ENCODE measurements at regions not wholly inside any gene's neighbourhood (a gene's known extent, or its start where the extent isn't known, plus 50 kb on each side); places are given as distances from the start of the nearest gene placed in this dataset.
"Not testable (repeated sequence)": the region's sequence is repeated elsewhere in the genome, so short reads cannot be mapped to it uniquely, and the experiment has no call there.

DNA sequence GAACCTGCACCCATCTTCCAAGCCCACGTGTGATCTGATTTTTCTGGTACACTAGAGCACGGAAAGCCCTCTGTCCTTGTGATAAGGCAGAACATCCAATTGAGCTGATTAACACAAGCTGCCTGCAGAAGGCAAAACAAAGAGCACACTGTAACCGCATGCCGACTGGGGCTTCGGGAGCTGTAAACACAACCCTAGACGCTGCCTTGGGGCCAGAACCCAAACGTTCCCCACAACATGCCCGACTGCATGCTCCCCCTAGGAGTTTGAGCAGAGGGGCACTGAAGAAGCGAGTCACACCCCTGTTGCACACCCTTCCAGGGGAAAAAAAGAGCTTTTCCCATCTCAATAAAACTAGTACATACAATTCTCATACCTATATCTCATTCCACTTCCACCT is 470.7 kb downstream of the HTR1B start:
- Histone ChIP-seq H3K36me3 (replicated peaks; ENCODE audit: control insufficient read depth, insufficient read depth, low read length) (no peaks in the 10 kb centered on the region), H3K4me3 (ENCODE audit: insufficient read depth, low read depth, low read length) (no peak overlapping the region), H3K27me3 (ENCODE audit: control insufficient read depth, insufficient read depth, low read length) (no peaks in the 10 kb centered on the region)
- no peak for DNase-seq

- H3K27me3 ChIP-seq (ENCODE audit: control insufficient read depth, insufficient read depth, low read length) = no peaks in the 10 kb centered on the region
- H3K36me3 ChIP-seq (replicated peaks; ENCODE audit: control insufficient read depth, insufficient read depth, low read length) = no peaks in the 10 kb centered on the region
- no peak for DNase-seq
- no peak overlapping the region for H3K4me3 ChIP-seq (ENCODE audit: insufficient read depth, low read depth, low read length)
Observed at GRCh38 chr6:76984572-76984971, 478.7 kb downstream of the HTR1B start.

- H3K4me3 ChIP-seq (ENCODE audit: insufficient read depth, low read depth, low read length) = no peak overlapping the region
- DNase-seq = no peak
- H3K27me3 ChIP-seq (ENCODE audit: control insufficient read depth, insufficient read depth, low read length) = no peaks in the 10 kb centered on the region
- H3K36me3 ChIP-seq (replicated peaks; ENCODE audit: control insufficient read depth, insufficient read depth, low read length) = no peaks in the 10 kb centered on the region
Observed at GRCh38 chr6:76982476-76983199, 480.7 kb downstream of the HTR1B start.

GRCh38 chr6:76972474-76972873 is 490.8 kb downstream of the HTR1B start:
- no peaks in the 10 kb centered on the region for H3K36me3 ChIP-seq (replicated peaks; ENCODE audit: control insufficient read depth, insufficient read depth, low read length)
- H3K4me3 ChIP-seq (ENCODE audit: insufficient read depth, low read depth, low read length) = no peak overlapping the region
- no peaks in the 10 kb centered on the region for H3K27me3 ChIP-seq (ENCODE audit: control insufficient read depth, insufficient read depth, low read length)
- DNase-seq = no peak

- not testable (repeated sequence) for H3K27me3 ChIP-seq (ENCODE audit: control insufficient read depth, insufficient read depth, low read length); DNase-seq; H3K36me3 ChIP-seq (replicated peaks; ENCODE audit: control insufficient read depth, insufficient read depth, low read length); H3K4me3 ChIP-seq (ENCODE audit: insufficient read depth, low read depth, low read length)
Observed at GRCh38 chr6:76959177-76959576, 504.1 kb downstream of the HTR1B start.

DNA sequence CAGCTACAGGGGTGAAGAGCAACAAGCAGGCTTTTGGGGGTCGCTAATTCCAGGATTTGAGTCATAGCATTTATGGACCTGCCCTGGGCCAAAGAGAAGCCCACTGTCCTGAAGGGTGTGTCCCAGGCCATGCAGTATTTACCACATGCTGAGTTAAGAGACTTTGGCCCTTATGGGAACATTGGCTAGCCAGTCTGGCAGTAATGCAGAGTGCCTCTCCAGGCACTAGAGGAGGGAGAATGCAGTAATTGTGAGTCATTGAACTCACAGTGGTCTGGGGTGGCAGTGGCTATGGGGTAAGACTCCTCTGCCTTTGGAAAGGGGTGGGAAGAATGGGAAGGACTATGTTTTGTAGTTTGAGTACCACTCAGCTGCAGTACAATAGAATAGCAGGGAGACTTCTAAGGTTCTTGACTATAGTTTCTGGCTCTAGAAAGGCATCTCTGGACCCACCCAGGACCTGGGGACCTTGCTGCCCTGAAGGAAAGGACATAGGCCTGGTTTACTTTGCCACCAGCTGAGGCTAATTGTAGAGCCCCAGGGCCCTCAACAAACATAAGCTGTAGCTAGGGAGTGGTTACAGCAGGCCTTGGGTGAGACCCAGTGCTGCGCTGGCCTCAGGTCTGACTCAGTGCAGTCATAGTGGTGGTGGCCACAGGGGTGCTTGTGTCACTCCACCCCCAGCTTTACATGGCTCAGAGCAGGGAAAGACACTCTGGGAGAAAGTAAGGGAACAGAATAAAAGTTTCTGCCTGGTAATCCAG is 520.9 kb downstream of the HTR1B start:
- Histone ChIP-seq H3K4me3 (ENCODE audit: insufficient read depth, low read depth, low read length) (no peak overlapping the region), H3K27me3 (ENCODE audit: control insufficient read depth, insufficient read depth, low read length) (no peaks in the 10 kb centered on the region), H3K36me3 (replicated peaks; ENCODE audit: control insufficient read depth, insufficient read depth, low read length) (no peaks in the 10 kb centered on the region)
- no peak for DNase-seq

GRCh38 chr6:76940191-76940590 is 523.1 kb downstream of the HTR1B start:
- Histone ChIP-seq H3K27me3 (ENCODE audit: control insufficient read depth, insufficient read depth, low read length) (no peaks in the 10 kb centered on the region), H3K4me3 (ENCODE audit: insufficient read depth, low read depth, low read length) (no peak overlapping the region), H3K36me3 (replicated peaks; ENCODE audit: control insufficient read depth, insufficient read depth, low read length) (no peaks in the 10 kb centered on the region)
- no peak for DNase-seq

DNA sequence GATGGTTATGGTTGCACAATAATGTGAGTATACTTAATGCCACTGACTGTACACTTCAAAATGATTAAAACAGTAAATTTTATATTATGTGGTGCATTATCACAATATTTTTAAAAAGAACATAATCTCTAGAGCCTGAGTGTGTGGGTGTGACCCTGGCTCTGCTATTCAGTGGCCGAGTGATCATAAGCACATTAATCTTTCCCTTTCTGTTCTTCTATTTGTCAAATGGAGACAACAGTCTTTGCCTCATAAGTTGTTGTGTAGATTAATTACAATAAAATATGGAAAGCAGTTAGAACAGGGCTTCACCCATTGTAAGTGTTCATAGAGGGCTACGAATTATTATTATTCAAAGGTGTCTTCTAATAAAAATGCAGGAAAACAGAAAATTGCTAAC is 548.6 kb downstream of the HTR1B start:
- no peak for DNase-seq
- no peaks in the 10 kb centered on the region for H3K27me3 ChIP-seq (ENCODE audit: control insufficient read depth, insufficient read depth, low read length)
- no peaks in the 10 kb centered on the region for H3K36me3 ChIP-seq (replicated peaks; ENCODE audit: control insufficient read depth, insufficient read depth, low read length)
- H3K4me3 ChIP-seq (ENCODE audit: insufficient read depth, low read depth, low read length) = no peak overlapping the region

DNA sequence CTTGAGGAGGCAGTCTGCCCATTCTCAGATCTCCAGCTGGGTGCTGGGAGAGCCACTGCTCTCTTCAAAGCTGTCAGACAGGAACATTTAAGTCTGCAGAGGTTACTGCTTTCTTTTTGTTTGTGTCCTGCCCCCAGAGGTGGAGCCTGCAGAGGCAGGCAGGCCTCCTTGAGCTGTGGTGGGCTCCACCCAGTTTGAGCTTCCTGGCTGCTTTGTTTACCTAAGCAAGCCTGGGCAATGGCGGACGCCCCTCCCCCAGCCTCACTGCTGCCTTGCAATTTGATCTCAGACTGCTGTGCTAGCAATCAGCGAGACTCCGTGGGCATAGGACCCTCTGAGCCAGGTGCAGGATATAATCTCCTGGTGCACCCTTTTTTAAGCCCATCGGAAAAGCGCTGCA is 557.8 kb downstream of the HTR1B start:
- not testable (repeated sequence) for DNase-seq; H3K27me3 ChIP-seq (ENCODE audit: control insufficient read depth, insufficient read depth, low read length); H3K36me3 ChIP-seq (replicated peaks; ENCODE audit: control insufficient read depth, insufficient read depth, low read length); H3K4me3 ChIP-seq (ENCODE audit: insufficient read depth, low read depth, low read length)

DNA sequence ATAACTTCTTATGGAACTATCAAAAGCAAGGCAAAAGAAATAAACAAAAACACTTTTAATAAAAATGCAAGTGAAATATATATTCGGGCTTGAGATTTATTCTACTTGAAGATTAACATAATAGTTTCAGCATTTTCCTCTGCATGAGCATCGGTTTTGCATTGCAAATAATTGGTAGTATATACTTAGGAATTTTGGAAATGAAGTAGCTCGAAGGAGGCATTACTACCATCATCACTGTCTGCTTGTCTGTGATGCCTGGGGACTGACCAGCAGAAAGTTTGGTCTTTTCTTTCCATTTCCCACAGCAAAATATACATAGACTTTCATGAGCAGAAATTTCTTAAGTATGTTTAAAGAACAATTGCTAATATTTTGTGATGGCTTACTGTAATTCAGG is 570.7 kb downstream of the HTR1B start:
- no peak for DNase-seq
- no peak overlapping the region for H3K4me3 ChIP-seq (ENCODE audit: insufficient read depth, low read depth, low read length)
- H3K36me3 ChIP-seq (replicated peaks; ENCODE audit: control insufficient read depth, insufficient read depth, low read length) = no peaks in the 10 kb centered on the region
- H3K27me3 ChIP-seq (ENCODE audit: control insufficient read depth, insufficient read depth, low read length) = no peaks in the 10 kb centered on the region

GRCh38 chr6:76888351-76888750 is 574.9 kb downstream of the HTR1B start:
- Histone ChIP-seq H3K27me3 (ENCODE audit: control insufficient read depth, insufficient read depth, low read length) (no peaks in the 10 kb centered on the region), H3K36me3 (replicated peaks; ENCODE audit: control insufficient read depth, insufficient read depth, low read length) (no peaks in the 10 kb centered on the region), H3K4me3 (ENCODE audit: insufficient read depth, low read depth, low read length) (no peak overlapping the region)
- no peak for DNase-seq

DNA sequence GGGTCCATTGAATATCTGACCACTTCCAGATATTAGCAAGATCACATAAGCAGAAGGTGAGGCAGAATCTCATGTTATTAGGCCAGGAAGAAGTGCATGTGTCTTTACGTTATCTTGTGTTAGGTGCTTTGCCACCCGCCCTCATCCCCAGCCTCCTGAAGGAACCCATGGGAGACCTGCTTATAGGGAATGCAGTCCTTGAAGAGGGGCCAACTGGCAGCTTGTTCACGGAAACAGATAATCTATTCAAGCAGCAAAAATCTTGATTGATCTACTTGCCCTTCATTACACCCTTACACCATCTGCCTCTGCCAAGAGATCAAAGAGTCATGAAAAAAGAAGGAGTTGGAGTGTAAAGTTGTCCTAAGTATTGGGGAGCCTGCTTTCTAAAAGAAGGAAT is 576.4 kb downstream of the HTR1B start:
- no peak overlapping the region for H3K4me3 ChIP-seq (ENCODE audit: insufficient read depth, low read depth, low read length)
- H3K27me3 ChIP-seq (ENCODE audit: control insufficient read depth, insufficient read depth, low read length) = no peaks in the 10 kb centered on the region
- no peak for DNase-seq
- no peaks in the 10 kb centered on the region for H3K36me3 ChIP-seq (replicated peaks; ENCODE audit: control insufficient read depth, insufficient read depth, low read length)

- Histone ChIP-seq H3K27me3 (ENCODE audit: control insufficient read depth, insufficient read depth, low read length) (no peaks in the 10 kb centered on the region), H3K4me3 (ENCODE audit: insufficient read depth, low read depth, low read length) (no peak overlapping the region), H3K36me3 (replicated peaks; ENCODE audit: control insufficient read depth, insufficient read depth, low read length) (no peaks in the 10 kb centered on the region)
- no peak for DNase-seq
Observed at GRCh38 chr6:76885861-76886301, 577.4 kb downstream of the HTR1B start.

DNA sequence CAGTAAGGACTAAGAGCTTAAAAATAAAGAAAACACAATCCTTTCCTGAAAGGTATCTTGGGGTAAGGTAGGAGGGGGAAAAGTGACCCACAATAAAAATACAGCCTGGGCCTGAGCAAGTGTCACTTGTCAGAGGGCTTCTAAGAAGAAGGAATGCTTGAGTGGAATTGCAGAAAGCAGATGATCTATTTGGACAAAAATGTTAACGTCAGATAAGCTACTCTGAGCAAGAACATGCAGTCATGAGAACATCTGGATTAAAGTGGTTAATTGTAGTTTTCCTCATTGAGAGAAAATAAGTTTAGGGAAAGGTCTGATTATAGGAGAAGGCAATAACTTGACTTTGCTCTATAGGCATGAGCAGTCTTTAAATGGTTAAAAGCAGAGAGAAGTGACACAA is 581.9 kb downstream of the HTR1B start:
- Histone ChIP-seq H3K4me3 (ENCODE audit: insufficient read depth, low read depth, low read length) (no peak overlapping the region), H3K36me3 (replicated peaks; ENCODE audit: control insufficient read depth, insufficient read depth, low read length) (no peaks in the 10 kb centered on the region), H3K27me3 (ENCODE audit: control insufficient read depth, insufficient read depth, low read length) (no peaks in the 10 kb centered on the region)
- DNase-seq = no peak

GRCh38 chr6:76876922-76877553 is 586.3 kb downstream of the HTR1B start:
- Histone ChIP-seq H3K4me3 (ENCODE audit: insufficient read depth, low read depth, low read length) (peak overlapping the region; percentile 32), H3K27me3 (ENCODE audit: control insufficient read depth, insufficient read depth, low read length) (no peaks in the 10 kb centered on the region), H3K36me3 (replicated peaks; ENCODE audit: control insufficient read depth, insufficient read depth, low read length) (no peaks in the 10 kb centered on the region; the same call in 1 of the 2 replicates)
- DNase-seq = peak; percentile 47

All from H7 (cell line).